HepG2 (cell line): ENCODE measurements at regions not wholly inside any gene's neighbourhood (a gene's known extent, or its start where the extent isn't known, plus 50 kb on each side); places are given as distances from the start of the nearest gene placed in this dataset.

ENCODE experiments used
- ATRX ChIP-seq: sonication (generic); formaldehyde crosslinking; IDR thresholded peaks from 2 replicates; pipeline ENCODE4 v1.4.0; 2020; ENCODE audit warnings: missing genetic modification reagents, borderline replicate concordance
- CBX5 ChIP-seq: sonication (generic); formaldehyde crosslinking; IDR thresholded peaks from 2 replicates; pipeline ENCODE4 v1.4.0; 2020; ENCODE audit warnings: missing genetic modification reagents, borderline replicate concordance
- CEBPZ ChIP-seq: IDR thresholded peaks from 2 replicates; pipeline ENCODE4 v1.6.1; 2012; ENCODE audit warnings: low read length, improper control_type of control experiment
- DNMT1 ChIP-seq: sonication (generic); formaldehyde crosslinking; IDR thresholded peaks from 2 replicates; pipeline ENCODE4 v1.5.1; 2020; ENCODE audit warnings: mild to moderate bottlenecking, missing genetic modification reagents
- GFI1 ChIP-seq: sonication (generic); formaldehyde crosslinking; IDR thresholded peaks from 2 replicates; pipeline ENCODE4 v1.5.0; 2020; ENCODE audit warnings: missing genetic modification reagents, mild to moderate bottlenecking, borderline replicate concordance
- IRF1 ChIP-seq: sonication (generic); formaldehyde crosslinking; IDR thresholded peaks from 2 replicates; pipeline ENCODE4 v1.4.0; 2020; ENCODE audit warnings: low read depth, mild to moderate bottlenecking, missing genetic modification reagents
- RFX5 ChIP-seq: IDR thresholded peaks from 2 replicates; pipeline ENCODE4 v1.6.1; 2011; ENCODE audit warnings: low read depth, low read length, improper control_type of control experiment
- SALL1 ChIP-seq: sonication (generic); formaldehyde crosslinking; IDR thresholded peaks from 2 replicates; pipeline ENCODE4 v1.8.0; 2022; ENCODE audit warnings: mild to moderate bottlenecking, missing genetic modification reagents
- SAP130 ChIP-seq: IDR thresholded peaks from 2 replicates; pipeline ENCODE4 v1.6.1; 2016; ENCODE audit warnings: low read depth
- ZBTB7B ChIP-seq: sonication (generic); formaldehyde crosslinking; IDR thresholded peaks from 2 replicates; pipeline ENCODE4 v1.4.0; 2020; ENCODE audit warnings: missing genetic modification reagents
- ZNF121 ChIP-seq: sonication (generic); formaldehyde crosslinking; IDR thresholded peaks from 2 replicates; pipeline ENCODE4 v1.5.0; 2020; ENCODE audit warnings: mild to moderate bottlenecking, missing genetic modification reagents
- ZNF362 ChIP-seq: sonication (generic); formaldehyde crosslinking; IDR thresholded peaks from 2 replicates; pipeline ENCODE4 v1.4.0; 2020; ENCODE audit warnings: missing genetic modification reagents, mild to moderate bottlenecking, borderline replicate concordance
- ZNF564 ChIP-seq: sonication (generic); formaldehyde crosslinking; IDR thresholded peaks from 2 replicates; pipeline ENCODE4 v1.8.1; 2023; ENCODE audit warnings: mild to moderate bottlenecking, missing genetic modification reagents
- ZNF567 ChIP-seq: sonication (generic); formaldehyde crosslinking; IDR thresholded peaks from 2 replicates; pipeline ENCODE4 v1.8.1; 2023; ENCODE audit warnings: mild to moderate bottlenecking, missing genetic modification reagents, borderline replicate concordance
- TF ChIP-seq, protein P1 (sequence below): sonication (generic); formaldehyde crosslinking; IDR thresholded peaks from 2 replicates; pipeline ENCODE4 v1.5.1; 2020; ENCODE audit warnings: mild to moderate bottlenecking, missing genetic modification reagents, moderate library complexity
- TF ChIP-seq, protein P2 (sequence below): sonication (generic); formaldehyde crosslinking; IDR thresholded peaks from 2 replicates; pipeline ENCODE4 v1.4.0; 2020; ENCODE audit warnings: mild to moderate bottlenecking, missing genetic modification reagents

GRCh38 chr2:20111311-20112131 lies 60.1 kb upstream of the LAPTM4A start (continued):
- TF ChIP-seq, protein P1, sequence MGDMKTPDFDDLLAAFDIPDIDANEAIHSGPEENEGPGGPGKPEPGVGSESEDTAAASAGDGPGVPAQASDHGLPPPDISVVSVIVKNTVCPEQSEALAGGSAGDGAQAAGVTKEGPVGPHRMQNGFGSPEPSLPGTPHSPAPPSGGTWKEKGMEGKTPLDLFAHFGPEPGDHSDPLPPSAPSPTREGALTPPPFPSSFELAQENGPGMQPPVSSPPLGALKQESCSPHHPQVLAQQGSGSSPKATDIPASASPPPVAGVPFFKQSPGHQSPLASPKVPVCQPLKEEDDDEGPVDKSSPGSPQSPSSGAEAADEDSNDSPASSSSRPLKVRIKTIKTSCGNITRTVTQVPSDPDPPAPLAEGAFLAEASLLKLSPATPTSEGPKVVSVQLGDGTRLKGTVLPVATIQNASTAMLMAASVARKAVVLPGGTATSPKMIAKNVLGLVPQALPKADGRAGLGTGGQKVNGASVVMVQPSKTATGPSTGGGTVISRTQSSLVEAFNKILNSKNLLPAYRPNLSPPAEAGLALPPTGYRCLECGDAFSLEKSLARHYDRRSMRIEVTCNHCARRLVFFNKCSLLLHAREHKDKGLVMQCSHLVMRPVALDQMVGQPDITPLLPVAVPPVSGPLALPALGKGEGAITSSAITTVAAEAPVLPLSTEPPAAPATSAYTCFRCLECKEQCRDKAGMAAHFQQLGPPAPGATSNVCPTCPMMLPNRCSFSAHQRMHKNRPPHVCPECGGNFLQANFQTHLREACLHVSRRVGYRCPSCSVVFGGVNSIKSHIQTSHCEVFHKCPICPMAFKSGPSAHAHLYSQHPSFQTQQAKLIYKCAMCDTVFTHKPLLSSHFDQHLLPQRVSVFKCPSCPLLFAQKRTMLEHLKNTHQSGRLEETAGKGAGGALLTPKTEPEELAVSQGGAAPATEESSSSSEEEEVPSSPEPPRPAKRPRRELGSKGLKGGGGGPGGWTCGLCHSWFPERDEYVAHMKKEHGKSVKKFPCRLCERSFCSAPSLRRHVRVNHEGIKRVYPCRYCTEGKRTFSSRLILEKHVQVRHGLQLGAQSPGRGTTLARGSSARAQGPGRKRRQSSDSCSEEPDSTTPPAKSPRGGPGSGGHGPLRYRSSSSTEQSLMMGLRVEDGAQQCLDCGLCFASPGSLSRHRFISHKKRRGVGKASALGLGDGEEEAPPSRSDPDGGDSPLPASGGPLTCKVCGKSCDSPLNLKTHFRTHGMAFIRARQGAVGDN (CRISPR knock-in tag), result peak; percentile 78
- TF ChIP-seq SALL1, result peak; percentile 21; the same call in 1 of the 2 replicates
- TF ChIP-seq IRF1 (CRISPR knock-in tag), result 0 out of 2 replicates have a peak, but pooled peaks have one; percentile 51
- TF ChIP-seq ZNF362 (CRISPR knock-in tag), result no peak
- no peak for TF ChIP-seq CBX5 (CRISPR knock-in tag)
- no peak; the same call in 1 of the 2 replicates for TF ChIP-seq SAP130 (CRISPR knock-in tag)
- TF ChIP-seq DNMT1 (CRISPR knock-in tag), result 0 out of 2 replicates have a peak, but pooled peaks have one; percentile 48
- TF ChIP-seq ZBTB7B (CRISPR knock-in tag), result peak; percentile 10; the same call in 1 of the 2 replicates
- TF ChIP-seq ATRX (CRISPR knock-in tag), result no peak
- no peak for TF ChIP-seq ZNF564
- TF ChIP-seq, protein P2, sequence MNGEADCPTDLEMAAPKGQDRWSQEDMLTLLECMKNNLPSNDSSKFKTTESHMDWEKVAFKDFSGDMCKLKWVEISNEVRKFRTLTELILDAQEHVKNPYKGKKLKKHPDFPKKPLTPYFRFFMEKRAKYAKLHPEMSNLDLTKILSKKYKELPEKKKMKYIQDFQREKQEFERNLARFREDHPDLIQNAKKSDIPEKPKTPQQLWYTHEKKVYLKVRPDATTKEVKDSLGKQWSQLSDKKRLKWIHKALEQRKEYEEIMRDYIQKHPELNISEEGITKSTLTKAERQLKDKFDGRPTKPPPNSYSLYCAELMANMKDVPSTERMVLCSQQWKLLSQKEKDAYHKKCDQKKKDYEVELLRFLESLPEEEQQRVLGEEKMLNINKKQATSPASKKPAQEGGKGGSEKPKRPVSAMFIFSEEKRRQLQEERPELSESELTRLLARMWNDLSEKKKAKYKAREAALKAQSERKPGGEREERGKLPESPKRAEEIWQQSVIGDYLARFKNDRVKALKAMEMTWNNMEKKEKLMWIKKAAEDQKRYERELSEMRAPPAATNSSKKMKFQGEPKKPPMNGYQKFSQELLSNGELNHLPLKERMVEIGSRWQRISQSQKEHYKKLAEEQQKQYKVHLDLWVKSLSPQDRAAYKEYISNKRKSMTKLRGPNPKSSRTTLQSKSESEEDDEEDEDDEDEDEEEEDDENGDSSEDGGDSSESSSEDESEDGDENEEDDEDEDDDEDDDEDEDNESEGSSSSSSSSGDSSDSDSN (CRISPR knock-in tag), result peak; percentile 48; the same call in 1 of the 2 replicates
- TF ChIP-seq CEBPZ, result no peak
- TF ChIP-seq ZNF567 (CRISPR knock-in tag), result no peak
- no peak for TF ChIP-seq ZNF121
- TF ChIP-seq GFI1 (CRISPR knock-in tag), result no peak
- no peak for TF ChIP-seq RFX5
